SIG-M5 treated with dmso at 0.1 percent for 504 hours (cell line): ENCODE measurements at regions not wholly inside any gene's neighbourhood (a gene's known extent, or its start where the extent isn't known, plus 50 kb on each side); places are given as distances from the start of the nearest gene placed in this dataset.

Experiments
- DNase-seq: peaks from one replicate; lab custom pipeline; 2025; ENCODE audit not compliant: unreplicated experiment; lab: John Stamatoyannopoulos, UW

GRCh38 chr4:123455360-123455759 is 58.8 kb downstream of the SPRY1 start:
- no peak for DNase-seq

GRCh38 chr4:123462007-123462406 is 65.4 kb downstream of the SPRY1 start:
- DNase-seq = no peak

GRCh38 chr4:123463869-123464268 is 67.3 kb downstream of the SPRY1 start:
- DNase-seq = no peak

DNA sequence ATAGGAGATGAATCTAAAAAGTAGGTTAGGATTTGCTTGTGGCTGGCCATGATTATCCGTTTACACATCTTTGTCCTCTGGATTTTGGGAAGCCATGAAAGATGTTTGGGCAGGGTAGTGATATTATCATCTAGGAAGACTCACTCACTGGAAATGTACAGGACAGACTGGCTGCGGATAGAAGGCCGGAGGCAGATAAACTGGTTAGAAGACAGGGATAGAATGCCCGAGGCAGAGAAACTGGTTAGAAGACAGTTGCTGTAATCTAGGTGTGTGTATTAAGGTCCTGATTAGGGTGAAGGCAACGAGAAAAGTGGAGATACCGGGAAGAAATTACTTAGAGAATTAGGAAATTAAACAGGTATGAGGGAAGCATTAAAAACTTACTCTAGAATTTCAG is 68.8 kb downstream of the SPRY1 start:
- no peak for DNase-seq

DNA sequence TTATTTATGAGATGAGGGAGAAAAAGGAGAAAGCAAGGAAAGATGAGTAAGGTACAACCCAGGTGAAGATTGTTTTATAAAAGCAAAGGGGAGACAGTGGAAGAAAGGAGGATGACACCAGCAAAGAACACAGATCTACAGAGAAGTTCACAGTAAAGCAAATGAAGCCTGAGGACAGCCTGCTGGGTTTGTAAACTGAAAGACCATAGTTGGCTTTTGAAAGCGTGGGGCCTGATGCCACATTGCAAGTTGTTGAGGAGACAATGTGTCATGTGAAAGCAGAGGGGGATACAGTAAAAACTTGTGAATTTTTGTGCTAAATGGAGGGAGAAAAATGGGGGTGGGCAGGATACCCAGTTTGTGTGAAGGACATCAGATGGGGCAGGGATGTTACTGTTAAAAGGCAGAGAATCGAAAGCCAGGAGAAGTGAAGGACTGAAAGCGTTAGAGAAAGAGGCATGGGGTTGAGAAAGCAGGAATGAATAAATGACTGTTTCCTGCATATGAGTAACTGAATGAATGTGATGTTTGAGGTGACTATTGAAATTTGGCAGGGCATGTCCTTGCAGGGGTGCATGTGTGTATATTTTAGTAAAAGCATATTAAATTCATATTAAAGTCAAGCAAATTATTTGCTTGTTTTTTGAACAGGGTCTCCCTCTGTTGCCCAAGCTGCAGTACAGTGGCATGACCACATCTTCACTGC is 69.6 kb downstream of the SPRY1 start:
- DNase-seq = no peak

DNA sequence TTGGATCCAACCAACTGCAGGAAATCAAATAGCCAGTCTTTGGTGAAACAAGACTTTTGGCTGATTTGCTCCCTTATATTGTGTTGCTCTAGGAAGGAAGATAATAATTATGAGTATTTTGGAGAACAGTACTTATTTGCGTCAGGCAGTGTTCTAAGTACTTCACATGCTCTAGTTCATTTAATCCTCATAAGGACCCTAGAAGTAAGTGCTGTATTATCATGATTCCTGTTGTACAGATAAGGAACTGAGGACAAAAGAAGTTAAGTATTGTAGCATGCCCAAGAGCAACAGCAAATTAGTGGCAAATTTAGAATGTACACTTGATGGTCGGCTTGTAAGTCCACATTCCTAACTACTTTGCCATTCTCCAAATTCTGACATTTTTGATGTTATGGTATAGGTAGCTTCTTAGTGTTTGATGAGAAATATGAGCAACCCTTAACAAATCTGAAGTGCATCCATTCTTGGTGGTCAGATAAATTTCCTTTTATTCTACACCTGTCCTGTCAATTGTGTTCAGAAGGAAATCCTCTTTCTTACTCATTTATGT is 72.0 kb downstream of the SPRY1 start:
- no peak for DNase-seq

GRCh38 chr4:123469245-123469644 is 72.7 kb downstream of the SPRY1 start:
- no peak for DNase-seq

- no peak for DNase-seq
Measured at GRCh38 chr4:123469696-123470095, 73.1 kb downstream of the SPRY1 start.

DNA sequence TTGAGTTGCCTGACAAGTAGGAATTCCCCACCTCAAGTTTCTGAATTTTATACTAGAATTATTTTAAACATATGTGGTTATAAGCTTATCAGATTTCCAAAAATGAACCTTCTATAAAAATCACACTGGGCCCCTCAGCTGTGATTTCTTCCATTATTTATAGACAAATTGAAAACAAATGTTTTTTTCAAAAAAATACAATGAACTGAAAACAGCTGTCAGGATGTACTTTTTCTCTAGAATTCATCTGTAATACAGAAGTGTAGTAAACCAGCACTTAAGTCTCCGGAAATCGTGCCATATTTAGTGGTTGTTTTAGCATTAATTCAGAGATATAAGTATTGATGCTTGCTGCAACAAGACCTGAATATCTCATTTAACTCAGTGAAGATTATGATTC is 74.0 kb downstream of the SPRY1 start:
- DNase-seq = no peak

GRCh38 chr4:123471655-123472369 is 75.2 kb downstream of the SPRY1 start:
- peak; percentile 72 for DNase-seq

- DNase-seq = no peak
Measured at GRCh38 chr4:123474817-123475216, 78.2 kb downstream of the SPRY1 start.

DNA sequence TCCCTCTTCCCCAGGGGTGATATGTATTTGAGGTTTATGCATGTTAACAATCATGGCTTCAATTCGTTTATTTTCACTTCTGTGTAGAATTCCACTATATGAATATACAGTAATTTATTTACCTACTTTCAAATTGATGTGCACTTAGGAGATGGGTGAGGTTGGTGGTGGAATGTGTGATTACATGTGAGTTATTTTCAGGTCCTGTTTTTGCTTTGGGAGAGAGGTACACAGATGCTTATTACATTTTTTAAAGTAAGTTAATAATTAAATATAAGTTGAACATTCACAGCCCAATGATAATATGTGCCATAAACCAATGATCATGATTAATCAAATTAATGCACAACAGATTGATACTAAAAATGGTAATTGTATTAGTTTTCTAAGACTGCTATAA is 79.5 kb downstream of the SPRY1 start:
- no peak for DNase-seq

- DNase-seq = peak; percentile 38
Measured at GRCh38 chr4:123477711-123478209, 81.2 kb downstream of the SPRY1 start.

DNA sequence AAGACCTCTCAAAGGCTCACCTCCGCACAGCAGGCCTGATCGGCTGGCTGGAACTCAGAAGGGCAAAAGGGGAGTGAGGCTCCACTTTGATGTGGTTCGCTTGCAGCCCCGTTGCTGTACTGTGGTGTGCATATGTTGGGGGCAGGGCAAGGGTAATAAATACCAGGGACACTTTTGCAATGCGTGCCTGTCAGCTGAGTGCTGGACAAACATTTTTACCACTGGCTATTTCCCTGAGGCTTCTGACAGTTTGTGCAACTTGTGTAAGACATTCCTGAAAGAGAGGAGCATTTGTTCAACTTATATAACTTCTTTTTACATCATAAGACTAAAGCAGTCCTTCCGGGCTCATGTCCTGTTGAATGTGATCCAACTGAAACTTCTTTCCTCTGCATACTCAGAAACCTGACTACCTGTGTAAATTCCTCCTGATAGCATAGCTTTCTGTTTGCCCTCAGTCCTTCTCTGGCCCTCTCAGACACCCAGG is 82.3 kb downstream of the SPRY1 start:
- peak; percentile 52 for DNase-seq

DNA sequence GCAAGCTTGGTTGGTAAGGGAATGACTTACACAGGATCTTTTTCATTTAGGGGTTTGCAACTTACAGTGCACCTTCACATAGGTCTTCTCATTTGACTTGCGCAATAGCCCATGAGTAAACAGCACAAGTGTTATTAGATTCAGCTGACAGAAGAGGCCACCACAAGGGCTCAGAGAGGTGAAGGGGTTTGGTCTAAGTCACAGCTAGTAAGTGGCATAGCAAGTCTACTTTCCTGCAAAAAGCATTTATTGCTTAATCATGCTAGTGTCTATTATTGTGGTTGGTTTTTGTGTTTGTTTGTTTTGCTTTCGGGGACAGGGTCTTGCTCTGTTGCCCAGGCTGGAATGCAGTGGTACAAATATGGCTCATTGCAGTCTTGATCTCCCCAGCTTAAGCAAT is 83.3 kb downstream of the SPRY1 start:
- peak; percentile 48 for DNase-seq

DNA sequence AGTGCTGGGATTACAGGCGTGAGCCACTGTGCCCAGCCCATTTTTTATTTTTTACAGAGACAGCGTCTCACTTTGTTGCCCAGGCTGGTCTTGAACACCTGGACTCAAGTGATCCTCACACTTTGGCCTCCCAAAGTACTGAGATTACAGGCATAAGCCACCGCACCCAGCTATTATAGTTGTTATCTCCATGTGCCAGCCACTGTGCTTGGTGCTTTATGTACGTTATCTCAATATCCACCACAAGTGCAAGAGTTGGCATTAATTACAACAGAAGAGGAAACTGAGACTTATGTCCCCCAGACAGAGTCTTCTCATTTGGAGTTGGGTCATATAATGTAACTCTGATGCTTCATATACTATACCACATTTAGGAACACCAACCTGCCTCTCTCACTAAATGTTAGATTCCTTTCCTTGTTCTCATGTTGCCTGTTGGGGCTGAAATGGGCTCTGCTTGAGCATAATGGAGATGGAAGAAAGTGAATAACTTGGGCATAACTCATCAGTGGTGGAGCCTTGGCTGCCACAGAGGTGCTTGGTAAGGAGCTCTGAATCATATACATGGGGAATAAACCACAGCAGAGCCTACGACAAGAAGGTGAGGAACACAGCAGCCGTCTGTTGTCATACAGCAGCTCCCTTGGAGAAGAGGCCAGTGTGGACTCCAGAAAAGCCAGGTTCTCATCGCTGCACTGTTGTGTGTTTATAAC is 84.3 kb downstream of the SPRY1 start:
- DNase-seq = no peak

DNA sequence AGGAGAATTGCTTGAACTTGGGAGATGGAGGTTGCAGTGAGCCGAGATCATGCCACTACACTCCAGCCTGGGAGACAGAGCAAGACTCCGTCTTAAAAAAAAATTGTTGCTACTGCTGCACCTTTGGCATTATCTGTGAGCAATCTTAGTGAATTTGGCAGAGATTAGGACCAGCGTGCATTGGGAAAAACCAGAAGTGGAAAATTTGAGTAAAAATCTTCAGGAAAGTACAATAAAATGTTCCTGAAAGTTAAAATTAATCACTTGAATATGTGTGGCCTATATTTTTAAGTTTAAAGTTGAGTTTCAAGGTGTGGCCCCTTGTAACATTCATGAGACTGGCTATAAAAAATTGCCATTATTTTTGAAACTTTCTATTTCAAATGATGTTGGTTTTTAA is 85.1 kb downstream of the SPRY1 start:
- DNase-seq = no peak

GRCh38 chr4:123484291-123484926 is 87.8 kb downstream of the SPRY1 start:
- no peak for DNase-seq

- DNase-seq = no peak
Measured at GRCh38 chr4:123485601-123486000, 89.0 kb downstream of the SPRY1 start.

GRCh38 chr4:123488916-123489315 is 92.3 kb downstream of the SPRY1 start:
- peak; percentile 90 for DNase-seq

GRCh38 chr4:123495530-123495929 is 98.9 kb downstream of the SPRY1 start:
- peak; percentile 53 for DNase-seq
